Suprapubic skin (tissue), 4 donors: ENCODE measurements at regions not wholly inside any gene's neighbourhood (a gene's known extent, or its start where the extent isn't known, plus 50 kb on each side); places are given as distances from the start of the nearest gene placed in this dataset.

ENCODE experiments used
- CTCF ChIP-seq, 2 donors: fragments of 200-600 bp in 1 of 2; fragments of 450-650 bp in 1 of 2; sonication (generic) in 1 of 2; IDR thresholded peaks; one replicate each; pipeline ENCODE4 v1.5.1; 2016 to 2019; ENCODE audit warnings: antibody characterized with exemption in 2 of 2, mild to moderate bottlenecking in 1 of 2, moderate library complexity in 1 of 2
- EP300 ChIP-seq: sonication (generic); formaldehyde crosslinking; IDR thresholded peaks from one replicate; pipeline ENCODE4 v1.6.1; 2017; ENCODE audit warnings: antibody characterized with exemption
- POLR2A ChIP-seq, 2 donors: fragments of 450-650 bp; IDR thresholded peaks; one replicate each; pipeline ENCODE4 v1.6.1; 2017; ENCODE audit warnings: antibody characterized with exemption in 2 of 2, mild to moderate bottlenecking in 2 of 2, moderate library complexity in 2 of 2
- POLR2AphosphoS5 ChIP-seq, 3 donors: sonication (generic); formaldehyde crosslinking; IDR thresholded peaks; one replicate each; pipeline ENCODE4 v1.6.1; 2017; ENCODE audit warnings: antibody characterized with exemption in 3 of 3

- TF ChIP-seq CTCF (IDR thresholded peaks at IDR 0.05) = no peak
- no peak for TF ChIP-seq POLR2A (IDR thresholded peaks at IDR 0.05)
- TF ChIP-seq POLR2AphosphoS5 (IDR thresholded peaks at IDR 0.05) = peak in 1 of 3 donors; percentile 9
- no peak for TF ChIP-seq EP300
Observed at GRCh38 chr12:68451261-68452077, 119.3 kb upstream of the MDM1 start.
